ENCODE measurements at regions not wholly inside any gene's neighbourhood (a gene's known extent, or its start where the extent isn't known, plus 50 kb on each side); places are given as distances from the start of the nearest gene placed in this dataset.
"Not testable (repeated sequence)": the region's sequence is repeated elsewhere in the genome, so short reads cannot be mapped to it uniquely, and the experiment has no call there.

DNA sequence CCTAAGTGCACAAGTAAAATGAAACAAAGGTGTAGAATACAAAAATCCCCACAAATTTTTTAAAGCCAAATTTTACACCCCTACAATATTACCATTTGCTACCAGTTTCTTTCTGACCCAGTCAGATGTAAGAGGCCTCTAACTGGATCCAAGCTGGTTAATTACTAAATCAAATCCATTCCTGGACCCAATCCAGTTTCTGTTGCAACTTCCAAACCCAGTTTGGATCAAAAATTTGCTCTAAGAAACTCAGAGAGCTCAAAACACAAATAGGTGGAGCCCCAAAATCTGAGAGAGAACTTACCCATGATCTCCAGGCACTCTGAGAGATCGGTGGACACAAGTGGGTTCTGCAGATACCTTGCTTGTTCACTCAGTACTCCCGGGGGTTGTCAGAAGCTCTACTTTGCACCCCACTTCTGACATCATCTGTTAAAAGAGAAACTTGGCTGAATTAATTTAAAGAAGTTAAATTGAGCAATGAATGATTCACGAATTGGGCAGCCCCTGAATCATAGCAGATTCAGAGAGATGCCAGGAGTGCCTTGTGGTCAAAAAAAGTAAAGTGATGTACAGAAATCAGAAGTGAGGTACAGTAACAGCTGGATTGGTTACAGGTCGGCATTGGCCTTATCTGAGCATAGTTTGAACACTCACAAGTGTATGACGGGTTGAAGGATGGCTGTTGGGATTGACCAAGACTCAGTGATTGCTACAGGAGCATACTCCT lies 448.0 kb downstream of the KCNT2 start:
- DNase-seq, result no peak

DNA sequence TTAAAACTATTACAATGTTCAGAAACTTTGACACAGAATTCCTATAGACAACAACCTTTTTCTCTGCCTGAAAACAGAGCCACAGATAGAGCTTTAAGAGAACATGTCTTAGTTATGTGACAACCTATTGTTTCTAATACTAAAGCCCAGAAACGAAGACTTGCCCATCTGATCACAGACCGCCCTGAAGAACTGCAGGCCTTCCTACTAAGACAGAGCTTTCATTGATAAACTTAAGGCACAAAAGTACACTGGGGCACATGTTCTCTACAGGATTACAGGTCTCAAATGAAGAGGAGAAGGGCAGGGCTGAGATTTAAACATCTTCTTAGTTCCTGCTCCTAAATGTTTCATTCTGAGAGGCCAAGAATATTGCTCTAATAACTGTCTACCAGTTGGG lies 452.7 kb downstream of the KCNT2 start:
- no peak for DNase-seq

DNA sequence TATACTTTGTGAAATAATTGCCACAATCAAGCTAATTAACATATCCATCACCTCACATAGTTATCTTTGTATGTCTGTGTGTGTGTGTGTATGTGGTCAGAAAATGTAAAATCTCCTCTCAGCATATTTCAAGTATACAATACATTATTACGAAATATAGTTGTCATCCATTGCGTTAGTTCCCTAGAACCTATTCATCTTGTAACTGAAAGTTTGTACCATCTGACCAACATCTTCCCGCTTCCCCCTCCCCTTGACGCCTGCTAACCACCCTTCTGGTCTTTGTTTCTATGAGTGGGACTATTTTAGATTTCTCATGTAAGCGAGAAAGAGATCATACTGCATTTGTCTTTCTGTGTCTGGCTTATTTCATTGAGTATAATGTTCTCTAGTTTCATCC lies 455.3 kb downstream of the KCNT2 start:
- DNase-seq, result no peak

DNA sequence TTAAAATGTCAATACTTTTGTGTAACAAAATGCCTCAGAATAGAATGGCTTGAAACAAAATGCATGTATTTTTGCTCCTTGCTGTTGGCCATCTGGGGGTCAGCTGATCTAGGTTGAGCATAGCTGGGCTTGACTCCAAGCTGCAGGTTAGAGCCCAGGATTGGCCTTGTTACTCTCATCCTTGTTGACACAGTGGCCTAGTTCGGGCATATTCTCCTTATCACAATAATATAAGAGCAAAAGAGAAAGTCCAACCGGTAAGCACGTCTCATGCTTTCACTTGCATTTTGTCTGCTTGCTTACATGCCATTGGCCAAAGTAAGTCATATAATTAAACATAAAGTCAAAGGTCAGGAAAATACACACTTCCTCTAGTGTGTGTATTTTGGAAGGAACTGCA lies 456.2 kb downstream of the KCNT2 start:
- no peak for DNase-seq

DNA sequence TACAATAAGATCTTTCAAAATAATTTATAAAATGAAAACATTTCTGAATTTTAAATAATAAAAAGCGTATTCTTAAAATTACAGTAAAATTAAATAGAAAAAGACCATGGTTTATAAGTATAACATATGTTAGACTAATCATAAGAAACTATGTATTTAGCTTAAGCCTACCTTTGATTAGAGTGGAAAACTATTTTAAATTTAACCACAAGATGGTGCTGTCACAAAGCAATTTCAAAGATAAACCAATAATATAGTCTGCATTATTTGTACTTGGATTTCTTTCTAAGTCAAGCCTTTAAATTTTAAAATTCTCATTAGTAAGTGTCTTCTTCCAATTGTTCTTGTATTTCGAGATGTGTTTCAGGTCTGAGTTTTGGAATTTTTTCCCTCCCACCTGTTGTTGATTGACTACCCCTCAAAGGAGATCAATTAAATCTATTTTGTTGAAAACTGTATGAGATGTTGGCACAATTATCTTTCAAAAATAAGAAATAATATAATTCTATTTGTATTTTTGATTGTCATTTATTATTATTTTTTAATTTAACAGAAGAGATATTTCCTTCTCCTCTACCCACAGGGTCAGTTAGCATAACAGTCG lies 459.8 kb downstream of the KCNT2 start:
- no peak for DNase-seq

DNA sequence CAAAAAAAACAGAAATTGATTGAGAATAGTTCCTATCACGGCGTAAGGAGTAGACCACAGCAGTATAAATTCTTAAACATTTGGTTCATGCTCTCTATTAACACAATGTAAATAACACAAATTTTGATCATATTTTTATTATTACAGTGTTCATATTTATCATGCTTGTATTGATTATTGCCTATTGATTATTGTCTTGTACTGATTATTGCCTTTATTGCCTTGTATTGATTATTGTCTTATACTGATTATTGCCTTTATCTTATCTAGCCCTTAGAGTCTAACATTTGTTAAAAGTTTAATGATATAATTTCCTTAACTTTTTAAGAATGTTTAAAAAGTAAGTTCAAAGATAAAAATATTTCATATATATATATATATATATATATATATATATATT lies 460.7 kb downstream of the KCNT2 start:
- no peak for DNase-seq

DNA sequence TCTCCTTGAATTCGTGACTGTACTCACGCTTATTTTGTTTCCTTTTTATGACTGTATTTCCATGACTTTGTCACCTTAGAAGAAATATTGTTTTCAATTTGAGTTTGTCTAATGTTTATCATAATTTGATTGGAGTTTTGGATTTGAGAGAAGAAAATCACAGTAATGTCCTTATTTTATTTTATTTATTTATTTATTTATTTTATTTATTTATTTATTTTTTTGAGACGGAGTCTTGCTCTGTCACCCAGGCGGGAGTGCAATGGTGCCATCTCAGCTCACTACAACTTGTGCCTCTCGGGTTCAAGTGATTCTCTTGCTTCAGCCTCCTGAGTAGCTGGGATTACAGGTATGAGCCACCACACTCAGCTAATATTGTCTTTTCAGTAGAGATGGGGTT lies 463.1 kb downstream of the KCNT2 start:
- DNase-seq, result not testable (repeated sequence)

DNA sequence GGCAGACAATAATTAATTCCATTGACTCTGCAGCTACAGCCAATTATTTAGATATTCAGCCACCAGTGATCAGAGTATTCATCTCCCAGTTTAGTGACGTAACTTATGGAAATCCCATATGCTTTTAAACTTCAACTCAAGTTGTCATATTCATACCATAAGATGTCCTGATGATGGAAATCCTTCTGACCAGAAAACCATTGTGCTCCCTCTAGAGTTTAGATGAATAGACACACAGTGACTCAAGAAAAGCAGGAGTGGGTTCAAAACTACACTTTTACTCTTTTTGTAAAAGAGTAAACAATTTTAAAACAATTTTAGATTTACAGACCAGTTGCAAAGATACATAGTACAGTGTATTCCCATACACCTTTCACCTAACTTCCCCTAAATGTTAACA lies 463.7 kb downstream of the KCNT2 start:
- no peak for DNase-seq

DNA sequence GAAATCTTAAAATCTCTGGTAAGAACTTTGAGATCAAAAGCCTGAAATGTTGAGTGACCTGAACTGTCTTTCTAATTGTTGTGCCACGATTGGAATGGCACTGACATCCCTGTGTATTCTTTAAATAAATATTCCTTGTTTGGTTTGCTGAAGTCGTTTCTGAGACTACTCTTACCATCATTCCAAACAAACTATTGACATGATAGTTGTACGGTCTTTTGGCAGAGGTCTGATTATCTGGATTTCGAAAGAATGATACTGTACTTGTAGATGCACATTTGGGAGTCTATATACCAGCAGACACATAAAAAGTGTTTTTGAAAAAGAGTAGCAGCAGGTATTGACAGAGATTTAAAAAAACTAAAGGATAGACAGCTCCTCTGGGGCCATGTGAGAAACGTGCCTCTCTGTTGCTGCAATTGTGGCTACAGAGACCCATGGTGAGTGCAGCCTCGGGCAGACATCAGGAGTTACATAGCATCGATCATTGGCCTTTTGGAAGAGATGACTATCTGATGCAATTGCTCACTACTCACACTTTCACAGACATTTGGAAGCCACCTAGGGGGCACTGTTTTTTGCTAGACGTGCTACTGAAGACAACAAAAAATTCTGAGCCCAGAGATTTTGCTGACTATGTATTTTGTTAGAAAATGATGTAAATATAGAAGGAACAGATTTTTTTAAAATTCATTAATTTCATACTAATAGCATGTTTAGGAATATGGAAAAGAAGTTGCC lies 464.5 kb downstream of the KCNT2 start:
- no peak for DNase-seq

DNA sequence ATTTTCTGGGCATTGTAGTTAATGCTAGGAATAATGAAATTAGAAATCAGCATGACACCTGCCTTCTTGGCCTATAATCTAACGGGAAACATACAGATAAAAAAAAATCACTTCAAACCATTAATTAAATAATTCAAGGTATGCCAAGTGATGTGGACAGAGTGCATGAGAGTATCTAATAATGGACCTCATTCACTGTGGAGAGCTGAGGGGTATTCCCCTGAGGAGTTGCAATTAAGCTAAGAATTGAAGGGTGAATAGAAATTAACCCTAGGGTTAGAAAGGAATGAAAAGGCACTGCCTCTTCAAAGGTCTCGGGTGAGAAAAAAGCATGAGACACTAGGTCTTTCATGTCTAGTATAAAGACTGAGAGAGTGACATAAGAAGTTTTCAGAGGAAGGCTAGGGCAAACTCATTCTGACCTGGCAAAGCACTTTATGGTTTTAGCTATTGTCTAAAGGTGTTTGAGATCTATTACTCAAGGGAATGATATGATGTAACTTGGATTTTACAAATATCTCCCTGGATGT lies 466.1 kb downstream of the KCNT2 start:
- no peak for DNase-seq

DNA sequence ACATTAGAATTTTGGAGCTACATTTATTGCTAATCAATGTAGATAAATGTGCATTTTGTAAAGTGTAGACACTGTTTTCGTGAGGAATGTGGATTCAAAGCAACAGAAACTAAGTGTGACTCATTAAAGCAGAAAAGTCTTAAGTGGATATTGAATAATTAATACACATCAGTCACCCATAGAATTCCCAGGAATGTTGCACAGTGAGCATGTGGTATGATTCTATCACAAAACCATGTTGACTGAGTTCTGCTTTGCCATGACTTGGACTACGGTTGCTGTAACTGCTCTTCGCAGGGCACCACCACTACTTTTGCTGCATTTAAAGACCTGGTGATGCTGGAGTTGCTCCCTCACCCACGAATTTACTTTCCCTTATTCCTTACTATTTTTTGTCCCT lies 471.8 kb downstream of the KCNT2 start:
- DNase-seq, result no peak

DNA sequence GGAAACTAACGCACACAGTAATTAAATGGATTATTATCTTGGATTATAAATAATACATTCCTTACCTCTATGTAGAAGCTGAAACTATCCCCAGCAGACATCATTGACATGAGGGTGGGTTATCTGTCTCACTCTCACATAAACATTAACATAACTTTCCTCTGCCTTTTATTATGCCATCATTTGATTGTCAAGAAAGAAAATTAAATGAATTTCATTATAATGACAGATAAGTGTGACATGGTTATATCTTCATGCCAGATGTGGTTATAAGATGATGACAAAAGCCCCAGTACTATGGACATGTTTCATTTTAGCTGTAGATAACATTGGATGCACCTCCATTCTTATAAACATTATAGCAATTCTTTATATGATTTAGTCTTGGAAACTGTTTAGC lies 476.5 kb downstream of the KCNT2 start:
- DNase-seq, result no peak

DNA sequence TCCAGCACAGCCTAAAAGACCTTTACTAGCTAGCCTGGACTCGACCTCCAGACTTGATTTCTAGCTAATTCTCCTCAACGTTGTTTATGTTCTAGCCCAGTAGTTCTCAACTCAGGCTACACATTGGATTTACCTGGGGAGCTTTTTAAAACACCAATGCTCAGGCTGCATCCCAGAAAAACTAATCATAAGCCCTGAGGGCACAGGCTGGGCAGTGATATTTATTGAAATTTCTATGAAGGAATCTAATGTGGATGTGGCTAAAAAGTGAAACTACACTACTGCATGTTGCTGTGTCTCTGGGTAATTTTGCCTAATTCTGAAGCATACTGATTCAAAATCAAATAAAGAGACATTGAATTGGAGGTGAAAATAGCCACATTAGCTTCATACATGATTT lies 479.4 kb downstream of the KCNT2 start:
- no peak for DNase-seq

DNA sequence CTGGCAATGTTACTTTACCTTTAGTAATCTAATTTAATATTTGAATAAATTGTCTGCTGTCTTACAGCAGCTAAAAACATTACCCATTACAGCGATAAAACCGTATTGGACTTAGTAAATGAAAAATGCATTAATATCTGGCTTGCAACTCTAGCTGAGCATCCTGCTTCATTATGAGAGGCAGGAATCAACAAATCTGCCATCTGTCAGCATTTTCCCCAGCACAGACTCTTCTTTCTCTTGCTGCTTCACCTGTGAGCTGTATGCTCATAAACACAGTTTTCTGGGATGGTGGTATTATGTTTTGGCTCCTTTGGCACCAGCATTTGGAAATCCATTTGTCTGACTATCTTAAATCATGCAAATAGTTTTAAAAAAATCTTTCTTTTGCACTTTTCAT lies 487.1 kb downstream of the KCNT2 start:
- no peak for DNase-seq

DNA sequence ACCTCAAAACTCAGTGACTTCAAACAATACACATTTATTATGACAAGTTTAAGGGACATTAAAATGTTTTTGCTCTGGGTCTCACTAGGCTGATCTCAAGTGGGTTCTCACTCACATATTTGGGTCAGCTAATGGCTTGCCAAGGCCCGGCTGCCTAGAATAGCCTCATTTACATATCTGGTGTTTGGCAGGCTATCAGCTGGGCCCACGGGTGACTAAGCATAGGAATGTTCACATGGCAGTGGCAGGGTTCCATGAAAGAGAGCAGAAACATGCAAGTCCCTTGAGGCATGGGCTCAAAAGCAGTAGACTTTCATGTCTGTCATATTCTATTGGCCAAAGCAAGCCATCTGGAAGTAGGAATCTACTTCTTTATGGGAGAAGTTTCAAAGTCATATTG lies 492.6 kb downstream of the KCNT2 start:
- DNase-seq, result no peak

DNA sequence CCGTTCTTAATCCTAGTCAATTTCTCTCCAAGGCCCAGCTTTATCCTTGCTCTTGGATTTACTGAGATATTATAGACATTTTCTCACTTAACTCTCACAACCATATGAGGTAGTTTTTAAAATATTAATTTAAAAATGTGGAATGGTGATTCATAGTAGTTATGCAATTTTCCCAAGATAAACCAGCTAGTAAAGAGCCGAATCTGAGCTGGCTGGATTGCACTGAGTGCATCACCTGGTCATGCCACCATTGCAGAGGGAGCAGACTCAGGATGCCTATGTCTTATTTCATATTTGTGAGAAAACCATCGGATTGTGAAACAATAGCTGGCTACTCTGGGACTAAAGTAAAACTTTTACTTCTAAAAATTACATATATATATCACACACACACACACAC lies 494.0 kb downstream of the KCNT2 start:
- no peak for DNase-seq

DNA sequence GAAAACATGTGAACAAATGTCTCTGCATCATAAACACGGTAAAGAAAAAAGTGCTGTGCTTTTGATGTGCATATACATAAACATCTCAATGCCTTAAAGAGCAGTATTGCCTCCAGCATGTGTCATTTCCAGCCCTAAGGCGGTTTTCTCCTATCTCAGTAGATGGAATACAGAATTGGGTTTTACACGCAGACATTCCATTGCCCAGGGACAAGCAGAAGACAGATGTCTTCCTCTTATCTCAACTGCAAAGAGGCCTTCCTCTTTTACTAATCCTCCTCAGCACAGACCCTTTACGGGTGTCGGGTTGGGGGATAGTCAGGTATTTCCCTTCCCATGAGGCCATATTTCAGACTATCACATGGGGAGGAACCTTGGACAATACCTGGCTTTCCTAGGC lies 499.2 kb downstream of the KCNT2 start:
- not testable (repeated sequence) for DNase-seq

DNA sequence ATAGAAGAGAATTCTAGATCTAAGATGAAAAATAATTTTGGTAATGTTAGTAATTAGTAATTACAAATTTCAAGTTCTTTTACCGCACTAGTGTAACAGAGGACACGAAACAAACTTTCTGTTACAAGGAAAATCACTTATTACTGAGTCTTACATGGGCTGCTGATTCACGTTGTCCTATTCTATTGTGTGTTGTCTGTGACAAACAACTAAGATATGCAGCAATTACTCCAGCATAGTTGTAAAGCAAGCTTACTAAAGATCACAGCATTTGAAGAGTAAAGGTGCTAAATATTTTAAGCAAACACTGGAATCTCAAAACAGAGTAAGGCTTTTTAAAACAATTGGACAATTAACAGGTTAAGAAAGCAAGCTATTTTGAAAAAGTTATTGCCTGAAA lies 502.3 kb downstream of the KCNT2 start:
- DNase-seq, result no peak

DNA sequence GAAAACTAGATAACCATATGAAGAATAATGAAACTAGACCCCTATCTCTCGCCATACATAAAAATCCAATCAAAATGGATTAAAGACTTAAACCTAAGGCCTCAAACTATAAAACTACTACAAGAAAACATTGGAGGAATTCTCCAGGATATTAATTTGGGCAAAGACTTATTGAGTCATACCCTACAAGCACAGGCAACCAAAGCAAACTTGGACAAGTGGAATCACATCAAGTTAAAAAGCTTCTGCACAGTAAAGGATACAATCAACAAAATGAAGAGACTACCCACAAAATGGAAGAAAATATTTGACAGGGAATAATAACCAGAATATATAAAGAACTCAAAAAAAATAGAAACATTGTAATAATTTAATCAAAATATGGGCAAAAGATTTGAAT lies 505.4 kb downstream of the KCNT2 start:
- DNase-seq, result no peak

DNA sequence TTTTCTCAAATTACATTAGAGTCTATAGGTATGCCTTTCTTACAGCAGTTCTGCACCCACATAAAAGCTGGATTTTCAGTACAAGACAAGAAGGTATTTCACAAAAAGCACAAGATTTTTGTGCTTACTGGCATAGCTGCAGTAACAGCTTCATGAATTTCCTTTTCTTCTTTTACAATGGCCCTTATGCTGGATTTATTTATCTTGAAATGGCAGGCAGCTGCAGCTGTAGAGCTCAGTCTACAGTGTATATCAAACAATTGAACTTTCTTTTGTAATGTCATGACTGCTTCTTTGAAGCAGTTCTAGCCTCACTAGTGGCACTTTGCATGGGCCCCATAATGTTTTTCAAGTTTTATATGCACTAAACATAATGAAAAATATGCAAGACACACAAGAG lies 510.2 kb downstream of the KCNT2 start:
- no peak for DNase-seq

DNA sequence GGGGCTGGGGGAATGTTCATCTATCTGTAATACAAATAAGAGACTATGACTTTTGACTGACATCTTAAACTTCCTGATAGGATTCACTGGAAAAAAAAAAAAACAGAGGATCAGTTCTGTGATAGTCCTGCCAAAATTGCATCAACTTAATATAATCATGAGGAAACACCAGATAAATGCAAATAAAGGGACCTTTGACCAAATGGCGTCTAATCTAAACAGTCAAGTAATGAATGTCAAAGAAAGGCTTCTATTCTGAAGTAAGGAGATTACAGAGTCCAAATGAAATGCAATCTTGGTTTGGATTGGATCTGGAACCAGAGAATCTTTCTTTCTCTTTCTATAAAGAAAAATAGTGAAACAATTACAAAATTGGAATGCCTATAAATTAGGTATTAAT lies 513.4 kb downstream of the KCNT2 start:
- DNase-seq, result no peak

DNA sequence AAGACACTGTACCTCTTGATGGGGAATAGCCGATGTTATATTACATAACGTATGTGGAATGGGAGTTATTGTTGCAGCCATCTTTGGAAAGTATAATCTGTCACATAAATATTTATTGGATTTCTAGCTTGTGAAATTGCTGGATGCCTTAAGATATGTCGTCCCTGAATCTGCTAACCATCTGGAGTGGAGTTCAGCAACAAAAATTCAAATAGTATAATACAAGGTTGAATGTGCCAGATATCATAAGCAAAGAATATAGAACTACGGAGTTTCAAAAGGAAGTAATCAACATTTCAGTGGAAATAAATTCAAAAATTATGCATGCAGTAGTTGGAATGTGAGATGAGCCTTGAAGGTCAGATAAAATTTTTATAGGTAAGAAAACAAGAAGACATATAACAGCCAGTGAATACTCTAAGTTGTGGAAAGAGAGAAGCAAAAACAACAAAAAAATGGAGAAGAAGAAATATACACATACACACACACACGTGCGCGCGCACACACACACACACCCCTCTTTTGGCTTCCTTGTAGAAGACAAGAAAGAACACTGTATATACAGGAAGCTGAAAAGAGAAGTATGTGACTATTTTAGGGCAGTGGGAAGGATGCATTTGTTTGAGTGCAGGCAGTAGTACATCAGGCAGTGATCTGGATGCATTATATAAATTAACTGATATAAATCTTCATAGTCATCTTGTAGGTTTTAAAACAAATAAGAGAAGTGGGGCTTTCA lies 516.7 kb downstream of the KCNT2 start:
- DNase-seq, result no peak

DNA sequence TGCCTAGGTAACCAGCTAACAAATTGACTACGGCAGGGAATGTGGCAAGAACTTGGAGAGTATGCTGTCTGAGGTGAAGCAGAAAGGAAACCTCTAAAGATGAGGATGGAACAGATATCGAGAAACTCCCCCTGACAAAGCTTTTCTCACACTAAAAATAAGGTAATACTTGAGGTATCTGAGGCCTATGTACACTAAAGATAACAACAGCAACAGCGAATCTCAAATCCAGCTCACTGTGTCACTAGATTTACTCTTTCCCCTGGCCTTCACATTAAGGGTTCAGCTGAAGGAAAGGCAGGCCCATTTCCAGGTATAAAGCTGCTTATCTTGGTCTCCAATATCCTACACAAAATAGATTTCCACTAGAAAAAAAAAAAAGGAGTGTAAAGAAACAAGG lies 518.0 kb downstream of the KCNT2 start:
- no peak for DNase-seq

DNA sequence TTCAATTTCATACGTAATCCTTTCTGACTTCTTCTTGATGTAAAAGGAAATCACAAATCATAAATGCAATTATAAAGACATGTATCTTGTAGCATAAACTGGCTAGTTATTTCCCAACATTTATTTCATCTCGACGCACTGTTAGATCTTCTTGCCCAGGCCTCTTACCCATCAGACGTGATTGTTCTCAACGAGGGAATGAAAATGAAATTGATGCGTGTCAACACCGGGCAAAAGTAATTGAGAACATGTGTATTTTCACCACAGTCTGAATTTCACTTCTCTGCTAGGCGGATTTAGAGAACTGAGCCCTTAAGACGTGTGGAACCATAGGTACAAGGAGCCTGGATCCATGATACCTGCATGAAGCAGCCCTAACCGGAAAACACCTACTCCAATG lies 519.7 kb downstream of the KCNT2 start:
- DNase-seq, result no peak
